GM18498 (cell line): ENCODE measurements at regions not wholly inside any gene's neighbourhood (a gene's known extent, or its start where the extent isn't known, plus 50 kb on each side); places are given as distances from the start of the nearest gene placed in this dataset.

Experiments used
- ATAC-seq: cut with Tn5 transposase; IDR thresholded peaks from one replicate; pipeline ENCODE4 v1.9.1; 2021; ENCODE audit warnings: mild to moderate bottlenecking, moderate library complexity; ENCODE audit not compliant: unreplicated experiment

DNA sequence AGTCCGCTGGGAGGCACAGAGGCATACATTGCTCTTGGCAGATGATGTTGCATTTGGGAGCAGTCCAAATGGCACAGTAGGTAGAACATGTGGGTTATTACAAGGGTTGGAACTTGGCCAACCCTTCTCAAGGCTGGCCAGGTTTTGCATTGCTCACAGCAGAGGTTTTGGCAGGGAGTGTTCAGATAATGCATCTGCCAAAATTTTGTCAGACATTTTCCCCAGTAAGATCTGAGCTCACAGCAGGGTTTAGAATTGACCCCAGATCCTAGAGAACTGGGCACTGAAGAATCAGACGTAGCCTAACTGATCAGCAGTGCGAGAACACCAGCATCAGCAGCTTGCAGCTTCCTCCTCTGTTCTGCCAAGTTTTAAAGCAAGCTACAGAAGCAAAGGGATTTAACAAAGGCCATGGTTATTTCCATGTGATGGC, 468.8 kb upstream of the KIF2B start:
- ATAC-seq: no peak

GRCh38 chr17:53344778-53345177, 477.9 kb upstream of the KIF2B start:
- no peak for ATAC-seq

DNA sequence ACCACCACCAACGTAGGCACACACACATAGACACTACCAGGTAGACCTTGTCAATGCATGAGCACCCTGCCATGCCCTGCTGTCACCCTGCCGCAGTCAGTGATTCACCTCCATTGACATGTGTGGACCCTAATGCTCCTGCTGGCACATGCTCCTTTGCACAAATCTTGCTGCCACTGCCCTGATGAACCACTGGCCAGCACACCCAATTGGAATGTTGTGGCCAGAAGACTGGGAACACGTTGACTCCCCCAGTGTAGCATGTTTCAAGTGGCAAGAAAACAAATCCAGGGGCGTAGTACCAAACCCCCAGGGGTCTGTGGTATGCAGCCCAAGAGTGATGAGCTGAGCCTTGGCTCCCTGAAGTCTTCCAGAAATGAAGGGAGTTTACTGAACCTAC, 486.4 kb upstream of the KIF2B start:
- no peak for ATAC-seq

GRCh38 chr17:53335443-53335842, 487.3 kb upstream of the KIF2B start:
- ATAC-seq: no peak

GRCh38 chr17:53330756-53331155, 492.0 kb upstream of the KIF2B start:
- ATAC-seq: no peak

- ATAC-seq: no peak
Measured at GRCh38 chr17:53321651-53322050, 501.1 kb upstream of the KIF2B start.

DNA sequence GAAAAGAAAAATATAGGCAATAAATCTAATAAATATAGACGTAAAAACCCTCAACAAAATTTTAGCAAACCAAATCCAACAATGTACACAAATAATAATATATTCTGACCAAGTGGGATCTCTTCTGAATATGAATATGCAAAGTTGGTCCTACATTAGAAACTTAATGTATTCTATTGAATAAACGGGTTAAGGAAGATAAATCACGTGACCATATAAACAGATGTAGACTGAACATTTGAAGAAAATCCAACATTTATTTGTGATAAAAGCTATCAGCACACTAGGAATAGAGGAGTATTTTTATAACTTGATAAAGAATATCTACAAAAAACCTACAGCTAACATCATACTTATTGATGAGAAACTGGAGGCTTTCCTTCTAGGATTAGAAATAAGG, 502.8 kb upstream of the KIF2B start:
- ATAC-seq: no peak

DNA sequence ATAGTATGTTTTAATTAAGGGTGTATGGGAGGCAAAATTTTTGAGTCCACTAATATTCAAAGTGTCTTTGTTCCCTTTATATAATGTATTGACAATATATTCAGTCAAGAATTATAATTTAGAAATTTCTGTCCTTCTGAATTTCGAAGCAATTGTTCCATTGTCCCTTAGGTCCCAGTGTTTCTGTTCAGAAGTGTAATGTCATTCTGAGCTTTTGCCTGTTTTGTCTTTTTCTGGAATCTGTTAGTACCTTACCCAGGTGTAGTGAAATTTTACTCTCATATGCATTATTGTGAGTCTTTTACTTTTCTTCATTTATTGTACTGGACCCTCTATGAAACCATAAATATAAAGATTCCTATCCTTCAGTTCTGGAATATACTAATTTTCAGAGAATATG, 505.7 kb upstream of the KIF2B start:
- ATAC-seq: no peak

GRCh38 chr17:53316073-53316472, 506.7 kb upstream of the KIF2B start:
- no peak for ATAC-seq

- ATAC-seq: no peak
Measured at GRCh38 chr17:53314521-53314920, 508.2 kb upstream of the KIF2B start.

- ATAC-seq: no peak
Measured at GRCh38 chr17:53313746-53314145, 509.0 kb upstream of the KIF2B start.

GRCh38 chr17:53278466-53278865, 544.3 kb upstream of the KIF2B start:
- no peak for ATAC-seq

DNA sequence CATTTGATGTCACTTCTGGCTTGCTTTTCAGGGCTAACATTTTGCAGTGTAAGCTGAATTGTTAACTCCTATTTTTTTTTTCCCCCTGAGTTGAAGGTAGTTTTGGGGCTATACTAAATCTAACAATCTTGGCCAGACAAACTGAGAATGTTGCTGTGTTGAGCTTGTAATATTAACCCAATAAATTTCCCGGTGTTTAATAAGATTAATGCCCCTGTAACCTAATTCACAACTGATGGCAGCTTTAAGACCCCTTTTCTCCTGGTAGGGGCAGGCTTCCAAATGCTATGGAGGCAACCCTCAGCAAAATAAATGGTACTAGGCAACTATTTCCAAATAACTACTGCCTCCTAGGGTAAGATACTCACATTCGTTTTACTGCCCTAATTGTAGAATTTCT, 549.6 kb upstream of the KIF2B start:
- no peak for ATAC-seq

- ATAC-seq: no peak
Measured at GRCh38 chr17:53270936-53271335, 551.8 kb upstream of the KIF2B start.

DNA sequence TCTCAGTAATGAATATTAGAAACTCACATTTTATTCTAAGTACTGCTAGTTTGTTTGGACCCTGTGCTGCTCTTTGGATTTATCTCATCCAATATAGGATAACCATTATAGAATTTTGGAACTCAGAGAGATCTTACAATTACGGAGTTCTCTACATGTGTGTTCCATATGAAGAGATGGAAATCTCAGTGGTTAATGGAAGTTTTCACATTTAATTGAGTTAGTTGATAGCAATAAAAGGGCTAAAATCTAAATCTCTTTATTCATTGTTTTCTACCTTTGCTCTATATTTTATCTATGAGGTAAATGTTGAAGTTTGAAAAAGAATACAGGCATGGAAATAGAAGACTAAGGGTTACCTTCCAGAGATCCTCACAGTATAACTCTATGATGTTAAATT, 558.0 kb upstream of the KIF2B start:
- ATAC-seq: no peak

GRCh38 chr17:53253956-53254597, 568.6 kb upstream of the KIF2B start:
- no peak for ATAC-seq

DNA sequence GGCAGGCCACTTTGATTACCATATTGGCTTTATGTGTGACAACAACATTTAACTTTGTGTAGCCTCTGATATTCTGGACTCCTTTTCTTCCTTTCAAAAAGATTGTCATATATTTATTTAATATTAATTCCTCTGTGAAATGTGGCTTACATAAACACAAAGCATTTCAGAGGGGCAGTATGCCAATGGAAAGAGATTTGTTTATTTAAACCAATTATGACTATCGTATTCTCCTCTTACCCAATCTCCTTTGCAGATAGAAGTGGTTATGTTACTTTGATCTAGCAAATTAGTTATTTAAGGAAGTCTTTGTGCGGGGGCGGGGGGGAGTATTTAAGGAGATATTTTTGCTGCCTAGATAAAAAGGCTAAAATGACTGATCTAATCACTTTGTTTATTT, 573.7 kb upstream of the KIF2B start:
- ATAC-seq: no peak

- ATAC-seq: no peak
Measured at GRCh38 chr17:53234138-53234537, 588.6 kb upstream of the KIF2B start.

GRCh38 chr17:53227514-53227913, 595.2 kb upstream of the KIF2B start:
- ATAC-seq: no peak

DNA sequence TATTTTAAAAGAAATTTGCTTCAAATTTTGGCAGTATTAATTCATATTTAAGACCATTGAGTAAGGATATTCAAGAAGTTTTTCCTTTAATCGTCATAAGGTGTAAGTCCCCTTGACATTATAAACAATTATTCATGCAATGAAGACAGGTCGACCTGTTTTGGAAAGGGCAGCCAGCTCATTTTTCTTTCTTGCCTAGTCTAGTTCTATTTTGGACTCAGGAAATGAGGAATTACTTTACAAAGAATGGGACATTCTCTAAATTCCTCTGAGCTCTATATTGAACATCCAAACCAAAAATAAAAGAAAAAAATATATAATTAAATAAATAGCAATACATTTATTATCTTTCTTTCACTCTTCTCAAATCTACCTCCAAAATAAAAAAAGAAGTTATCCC, 595.6 kb upstream of the KIF2B start:
- ATAC-seq: no peak

DNA sequence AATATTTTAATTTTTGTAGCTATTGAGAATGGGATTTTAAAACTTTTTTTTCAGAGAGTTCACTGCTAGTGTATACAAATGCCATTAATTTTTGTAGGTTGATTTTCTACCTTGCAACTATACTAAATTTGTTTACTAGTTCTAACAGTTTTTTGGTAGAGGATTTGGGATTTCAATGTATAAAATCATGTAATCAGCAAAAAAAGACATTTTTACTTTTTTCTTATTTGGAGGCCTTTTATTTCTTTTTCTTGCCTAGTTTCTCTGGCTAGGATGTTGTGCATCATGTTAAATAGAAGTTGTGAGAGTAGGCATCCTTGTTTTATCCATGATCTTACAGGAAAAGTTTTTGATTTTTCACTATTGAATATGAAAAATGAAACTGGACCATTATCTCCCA, 602.9 kb upstream of the KIF2B start:
- ATAC-seq: no peak

DNA sequence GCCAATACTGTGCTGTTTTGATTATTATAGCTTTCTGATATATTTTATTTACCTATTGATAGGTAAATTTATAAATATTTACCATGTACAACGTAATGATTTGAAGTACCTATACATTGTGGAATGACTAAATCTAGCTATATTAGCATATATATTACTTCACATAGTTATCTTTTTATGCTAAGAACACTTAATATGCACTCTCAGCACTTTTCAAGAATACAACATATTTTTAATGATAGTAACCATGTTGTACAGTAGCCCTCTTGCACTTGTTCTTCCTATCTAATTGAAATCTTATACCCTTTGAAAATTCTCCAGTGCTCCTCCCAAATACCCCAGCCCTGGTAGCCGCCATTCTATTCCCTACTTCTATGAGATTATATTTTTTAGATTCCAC, 604.0 kb upstream of the KIF2B start:
- no peak for ATAC-seq

DNA sequence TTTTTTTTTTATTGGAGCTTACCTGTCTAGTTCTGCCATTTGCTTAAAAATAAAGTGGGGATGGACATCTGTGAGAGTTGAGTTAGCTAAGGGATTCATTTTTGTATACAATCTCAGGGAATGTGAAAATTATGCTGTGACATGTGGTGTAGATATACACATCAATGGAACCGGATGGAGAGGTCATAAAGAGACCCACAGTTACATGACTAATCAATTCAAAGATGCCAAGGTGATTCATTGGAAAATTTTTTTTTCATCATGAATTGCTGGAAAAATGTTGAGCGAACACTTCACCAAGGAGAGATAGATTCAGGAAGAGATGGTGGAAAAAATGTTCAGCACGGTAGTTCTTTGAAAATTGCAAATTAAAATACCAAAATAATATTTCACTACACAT, 605.4 kb upstream of the KIF2B start:
- ATAC-seq: no peak
